Fibroblast of lung (primary cell): ENCODE measurements at regions not wholly inside any gene's neighbourhood (a gene's known extent, or its start where the extent isn't known, plus 50 kb on each side); places are given as distances from the start of the nearest gene placed in this dataset.

Experiments
- DNase-seq, 2 donors: peaks; one replicate each; pipeline versions ENCODE4 v3.0.0 to v3.0.0-alpha.2; 2010; ENCODE audit warnings: low read depth in 2 of 2
- H2AFZ ChIP-seq: 2 replicates; pipeline ENCODE4 v1.5.1; 2012; ENCODE audit warnings: low read length, control low read depth, inconsistent platforms
- H3K27ac ChIP-seq: 2 replicates; pipeline ENCODE4 v1.5.1; 2011; ENCODE audit warnings: low read length, control low read depth; ENCODE audit not compliant: insufficient read depth
- H3K27me3 ChIP-seq: 2 replicates; pipeline ENCODE4 v1.5.1; 2011; ENCODE audit warnings: mild to moderate bottlenecking, low read length; ENCODE audit not compliant: control insufficient read depth, insufficient read depth
- H3K36me3 ChIP-seq: 2 replicates; pipeline ENCODE4 v1.5.1; 2011; ENCODE audit warnings: low read length; ENCODE audit not compliant: control insufficient read depth, insufficient read depth
- H3K4me1 ChIP-seq: 2 replicates; pipeline ENCODE4 v1.5.1; 2011; ENCODE audit warnings: low read length; ENCODE audit not compliant: control insufficient read depth, insufficient read depth; ENCODE audit errors: extremely low read depth
- H3K4me2 ChIP-seq: 2 replicates; pipeline ENCODE4 v1.5.1; 2011; ENCODE audit warnings: low read length, control low read depth; ENCODE audit not compliant: insufficient read depth; ENCODE audit errors: extremely low read depth
- H3K4me3 ChIP-seq, 4 experiments: fragments of 200-600 bp in 1 of 4; sonication (generic) in 1 of 4; replicated peaks in 1 of 4; 2 replicates each; pipeline ENCODE4 v1.5.1; 2011 to 2016; ENCODE audit warnings: low read length in 4 of 4, low read depth in 3 of 4, mild to moderate bottlenecking in 3 of 4, control low read depth in 2 of 4, inconsistent platforms in 1 of 4, mixed read lengths in 1 of 4; ENCODE audit not compliant: insufficient read depth in 1 of 4; ENCODE audit errors: control extremely low read depth in 1 of 4
- H3K79me2 ChIP-seq: 2 replicates; pipeline ENCODE4 v1.5.1; 2012; ENCODE audit warnings: mild to moderate bottlenecking, low read length, inconsistent platforms; ENCODE audit not compliant: control insufficient read depth, insufficient read depth
- H3K9ac ChIP-seq: 2 replicates; pipeline ENCODE4 v1.5.1; 2011; ENCODE audit warnings: mild to moderate bottlenecking, low read length, control low read depth; ENCODE audit not compliant: insufficient read depth
- H3K9me3 ChIP-seq: 2 replicates; pipeline ENCODE4 v1.5.1; 2012; ENCODE audit warnings: low read depth, low read length; ENCODE audit not compliant: control insufficient read depth, insufficient read depth
- H4K20me1 ChIP-seq: 2 replicates; pipeline ENCODE4 v1.5.1; 2011; ENCODE audit warnings: low read length; ENCODE audit not compliant: control insufficient read depth, insufficient read depth; ENCODE audit errors: extremely low read depth
- CTCF ChIP-seq, 2 donors: IDR thresholded peaks in 1 of 2; conservative IDR thresholded peaks in 1 of 2; 1 replicate in 1 of 2; 2 replicates in 1 of 2; pipeline ENCODE4 v1.5.1; 2011 to 2012; ENCODE audit warnings: low read length in 2 of 2, control low read depth in 1 of 2, inconsistent platforms in 1 of 2, low read depth in 1 of 2, mild to moderate bottlenecking in 1 of 2
- EZH2 ChIP-seq: IDR thresholded peaks from 2 replicates; pipeline ENCODE4 v1.5.1; 2012; ENCODE audit warnings: low read length, control low read depth, mild to moderate bottlenecking; ENCODE audit errors: missing control alignments

- H3K27ac ChIP-seq, result no peak overlapping the region
- H3K27me3 ChIP-seq, result no peaks in the 10 kb centered on the region
- H3K9me3 ChIP-seq, result no peaks in the 10 kb centered on the region
- TF ChIP-seq CTCF (conservative IDR thresholded peaks at IDR 0.05 in 1 of 2, IDR thresholded peaks at IDR 0.05 in 1 of 2; ENCODE audit: low read depth in 1 of 2, low read length in 2 of 2) (no peak), EZH2 (no peak)
- no peaks in the 10 kb centered on the region for H3K79me2 ChIP-seq
- no peaks in the 10 kb centered on the region for H4K20me1 ChIP-seq
- no peaks in the 10 kb centered on the region for H3K36me3 ChIP-seq
- DNase-seq, result no peak
- no peak overlapping the region for H2AFZ ChIP-seq
- H3K9ac ChIP-seq, result no peak overlapping the region
- H3K4me2 ChIP-seq, result no peak overlapping the region
- H3K4me1 ChIP-seq, result no peaks in the 10 kb centered on the region
- no peak overlapping the region for H3K4me3 ChIP-seq
Observed at GRCh38 chr6:144929262-144929661, 644.1 kb downstream of the UTRN start.

GRCh38 chr6:144931172-144932035 is 646.3 kb downstream of the UTRN start:
- no peaks in the 10 kb centered on the region for H4K20me1 ChIP-seq
- TF ChIP-seq EZH2 (no peak), CTCF (conservative IDR thresholded peaks at IDR 0.05 in 1 of 2, IDR thresholded peaks at IDR 0.05 in 1 of 2; ENCODE audit: low read depth in 1 of 2, low read length in 2 of 2) (peak; percentile 76)
- H3K27ac ChIP-seq, result no peak overlapping the region
- no peaks in the 10 kb centered on the region for H3K27me3 ChIP-seq
- no peaks in the 10 kb centered on the region for H3K79me2 ChIP-seq
- H3K36me3 ChIP-seq, result no peaks in the 10 kb centered on the region
- H3K9me3 ChIP-seq, result no peaks in the 10 kb centered on the region
- no peak overlapping the region for H3K4me2 ChIP-seq
- DNase-seq, result peak; percentile 30 to 52
- no peak overlapping the region for H3K9ac ChIP-seq
- no peaks in the 10 kb centered on the region for H3K4me1 ChIP-seq
- no peak overlapping the region for H3K4me3 ChIP-seq
- no peak overlapping the region for H2AFZ ChIP-seq

- H3K9me3 ChIP-seq, result no peaks in the 10 kb centered on the region
- H3K9ac ChIP-seq, result no peak overlapping the region
- no peaks in the 10 kb centered on the region for H3K27me3 ChIP-seq
- TF ChIP-seq CTCF (conservative IDR thresholded peaks at IDR 0.05 in 1 of 2, IDR thresholded peaks at IDR 0.05 in 1 of 2; ENCODE audit: low read depth in 1 of 2, low read length in 2 of 2) (no peak), EZH2 (no peak)
- no peak for DNase-seq
- no peak overlapping the region for H3K4me2 ChIP-seq
- no peaks in the 10 kb centered on the region for H4K20me1 ChIP-seq
- no peaks in the 10 kb centered on the region for H3K4me1 ChIP-seq
- H3K79me2 ChIP-seq, result no peaks in the 10 kb centered on the region
- H3K4me3 ChIP-seq, result no peak overlapping the region
- no peak overlapping the region for H3K27ac ChIP-seq
- no peaks in the 10 kb centered on the region for H3K36me3 ChIP-seq
- H2AFZ ChIP-seq, result no peak overlapping the region
Observed at GRCh38 chr6:144932621-144933020, 647.5 kb downstream of the UTRN start.
